ENCODE measurements at regions not wholly inside any gene's neighbourhood (a gene's known extent, or its start where the extent isn't known, plus 50 kb on each side); places are given as distances from the start of the nearest gene placed in this dataset.

DNA sequence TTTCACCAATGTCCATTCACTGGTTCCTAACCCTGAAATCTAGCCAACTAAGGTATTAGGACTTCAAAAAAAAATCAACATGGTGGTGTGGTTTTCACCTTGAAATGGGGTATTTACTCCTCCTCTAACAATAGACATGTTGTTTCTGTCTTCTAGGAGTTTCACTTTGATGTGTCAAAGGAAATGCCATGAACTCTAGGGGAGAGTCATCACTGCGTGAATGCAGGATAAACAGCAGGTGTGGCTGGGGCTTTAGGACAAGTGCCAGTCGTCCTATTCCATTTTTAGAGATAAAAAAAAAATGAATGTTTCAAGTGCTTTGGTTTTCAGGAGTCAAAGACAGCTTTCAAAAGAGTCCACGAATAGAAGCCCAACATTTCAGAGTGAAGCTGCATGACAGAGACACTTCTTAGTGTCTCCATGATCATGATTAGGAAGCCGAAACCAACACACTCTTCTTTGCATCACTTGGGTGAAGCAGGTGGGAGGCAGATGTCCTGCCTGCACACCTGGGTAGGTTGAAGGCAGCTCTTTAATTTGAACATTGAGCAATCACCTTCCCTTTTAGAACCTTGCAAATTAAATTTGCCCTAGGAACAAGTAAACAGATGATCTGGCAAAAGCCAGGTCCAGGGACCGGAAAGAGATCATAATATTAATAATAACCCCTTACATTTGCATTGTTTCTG, 328.5 kb upstream of the PRDM1 start:
- H3K9me3 ChIP-seq (ENCODE audit: low read length), result no peaks in the 10 kb centered on the region
- CTCF ChIA-PET (ENCODE audit: unreplicated experiment), result no interaction called here
- H3K4me3 ChIP-seq (ENCODE audit: low read depth, low read length, poor library complexity, severe bottlenecking), result peak overlapping the region; percentile 47
- no peaks in the 10 kb centered on the region for H3K9me2 ChIP-seq (ENCODE audit: insufficient read depth, low read length)
- no TSS peak for BruUV-seq (replicated peaks)
- no peaks in the 10 kb centered on the region for H3K36me3 ChIP-seq (ENCODE audit: insufficient read depth, low read length)
- peak overlapping the region; percentile 84 for H3K27ac ChIP-seq (ENCODE audit: low read depth, low read length, poor library complexity, severe bottlenecking)
- H3K79me2 ChIP-seq (ENCODE audit: insufficient read depth, low read depth, low read length), result no peaks in the 10 kb centered on the region
- POLR2A ChIA-PET, result interaction anchor here (0.5 to 1.6 kb wide), 3 partner anchors 16 to 401 kb away, joined by 3 to 7 read pairs (median 4); no protein-coding TSS in a partner anchor
- H4K20me1 ChIP-seq (ENCODE audit: insufficient read depth, low read length), result no peaks in the 10 kb centered on the region
- H2AFZ ChIP-seq (ENCODE audit: low read length), result peak overlapping the region; percentile 44; the same call in 1 of the 2 replicates
- peaks cover 50% of the 10 kb centered on the region for H3K4me1 ChIP-seq (ENCODE audit: insufficient read depth, low read length, poor library complexity, severe bottlenecking)
- peak overlapping the region; percentile 70 for H3K4me2 ChIP-seq (ENCODE audit: low read length)
- DNase-seq (ENCODE audit: low spot score), result peak; percentile 90
- TF ChIP-seq, protein P1, sequence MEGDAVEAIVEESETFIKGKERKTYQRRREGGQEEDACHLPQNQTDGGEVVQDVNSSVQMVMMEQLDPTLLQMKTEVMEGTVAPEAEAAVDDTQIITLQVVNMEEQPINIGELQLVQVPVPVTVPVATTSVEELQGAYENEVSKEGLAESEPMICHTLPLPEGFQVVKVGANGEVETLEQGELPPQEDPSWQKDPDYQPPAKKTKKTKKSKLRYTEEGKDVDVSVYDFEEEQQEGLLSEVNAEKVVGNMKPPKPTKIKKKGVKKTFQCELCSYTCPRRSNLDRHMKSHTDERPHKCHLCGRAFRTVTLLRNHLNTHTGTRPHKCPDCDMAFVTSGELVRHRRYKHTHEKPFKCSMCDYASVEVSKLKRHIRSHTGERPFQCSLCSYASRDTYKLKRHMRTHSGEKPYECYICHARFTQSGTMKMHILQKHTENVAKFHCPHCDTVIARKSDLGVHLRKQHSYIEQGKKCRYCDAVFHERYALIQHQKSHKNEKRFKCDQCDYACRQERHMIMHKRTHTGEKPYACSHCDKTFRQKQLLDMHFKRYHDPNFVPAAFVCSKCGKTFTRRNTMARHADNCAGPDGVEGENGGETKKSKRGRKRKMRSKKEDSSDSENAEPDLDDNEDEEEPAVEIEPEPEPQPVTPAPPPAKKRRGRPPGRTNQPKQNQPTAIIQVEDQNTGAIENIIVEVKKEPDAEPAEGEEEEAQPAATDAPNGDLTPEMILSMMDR (conservative IDR thresholded peaks at IDR 0.05; ENCODE audit: low read length), result no peak
- no peak for TF ChIP-seq EZH2phosphoT487 (IDR thresholded peaks at IDR 0.05; ENCODE audit: borderline replicate concordance, low read depth, low read length)
- intact Hi-C loops (cut with micrococcal nuclease; ENCODE audit: unreplicated experiment), result loop anchor here (1.0 to 5.0 kb wide), 4 partner anchors 79 to 327 kb away; no protein-coding TSS in a partner anchor

DNA sequence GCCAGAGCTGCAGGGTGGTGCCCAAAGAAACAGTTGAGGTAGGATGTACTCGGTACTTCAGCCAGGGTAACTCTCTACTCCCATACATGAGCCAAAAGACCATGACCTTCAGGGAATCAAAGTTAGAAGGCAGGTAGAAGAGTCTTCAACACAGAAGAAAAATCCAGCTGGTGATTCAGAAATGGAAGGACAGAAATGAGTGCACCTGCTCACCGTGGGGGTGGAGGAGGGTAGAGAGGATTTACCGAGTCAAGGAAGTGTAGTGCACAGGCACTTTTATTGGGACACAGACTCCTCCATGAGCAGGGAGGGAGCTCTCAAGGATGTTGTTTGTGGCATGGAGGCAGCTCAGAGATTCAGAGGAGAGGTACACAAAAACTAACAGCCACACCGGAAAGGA, 330.3 kb upstream of the PRDM1 start:
- DNase-seq (ENCODE audit: low spot score), result no peak
- Histone ChIP-seq H3K36me3 (ENCODE audit: insufficient read depth, low read length) (no peaks in the 10 kb centered on the region), H3K4me2 (ENCODE audit: low read length) (no peak overlapping the region; the same call in 1 of the 2 replicates), H3K9me3 (ENCODE audit: low read length) (no peaks in the 10 kb centered on the region), H3K9me2 (ENCODE audit: insufficient read depth, low read length) (no peaks in the 10 kb centered on the region), H3K4me3 (ENCODE audit: low read depth, low read length, poor library complexity, severe bottlenecking) (no peak overlapping the region), H2AFZ (ENCODE audit: low read length) (no peak overlapping the region), H3K4me1 (ENCODE audit: insufficient read depth, low read length, poor library complexity, severe bottlenecking) (peaks cover 50% of the 10 kb centered on the region), H4K20me1 (ENCODE audit: insufficient read depth, low read length) (no peaks in the 10 kb centered on the region), H3K27ac (ENCODE audit: low read depth, low read length, poor library complexity, severe bottlenecking) (no peak overlapping the region), H3K79me2 (ENCODE audit: insufficient read depth, low read depth, low read length) (no peaks in the 10 kb centered on the region)
- intact Hi-C loops (cut with micrococcal nuclease; ENCODE audit: unreplicated experiment), result loop anchor here (2.0 to 5.0 kb wide), 3 partner anchors 81 to 141 kb away; no protein-coding TSS in a partner anchor
- TF ChIP-seq, protein P1 (conservative IDR thresholded peaks at IDR 0.05; ENCODE audit: low read length), result no peak
- TF ChIP-seq EZH2phosphoT487 (IDR thresholded peaks at IDR 0.05; ENCODE audit: borderline replicate concordance, low read depth, low read length), result no peak
- ChIA-PET CTCF (ENCODE audit: unreplicated experiment) (no interaction called here), POLR2A (interaction anchor here (0.6 to 1.9 kb wide), 6 partner anchors 9 to 330 kb away, joined by 4 to 7 read pairs (median 4); partner anchors contain the start of gene PRDM1)
- BruUV-seq (replicated peaks), result no TSS peak

Data from OCI-LY7 (cell line).